Upper lobe of left lung (tissue), 6 donors: ENCODE measurements at regions not wholly inside any gene's neighbourhood (a gene's known extent, or its start where the extent isn't known, plus 50 kb on each side); places are given as distances from the start of the nearest gene placed in this dataset.
A peak's percentile ranks its signal among the peaks of the same experiment; 100 is the strongest.

Experiments
- ATAC-seq, 2 donors: fragments of 200-7000 bp; cut with Tn5 transposase; one replicate each; pipeline ENCODE4 v1.9.1; 2022; ENCODE audit warnings: mild to moderate bottlenecking in 2 of 2, moderate library complexity in 2 of 2; ENCODE audit not compliant: low FRiP score in 2 of 2
- DNase-seq, 2 donors: peaks; one replicate each; pipeline ENCODE4 v3.0.0-alpha.2; 2019 to 2020
- H3K27ac ChIP-seq, 4 donors: fragments of 200-600 bp; sonication (generic); one replicate each; pipeline ENCODE4 v1.5.1; 2016 to 2019
- H3K27me3 ChIP-seq, 4 donors: fragments of 200-600 bp; sonication (generic); one replicate each; pipeline ENCODE4 v1.5.1; 2017 to 2019
- H3K36me3 ChIP-seq, 4 donors: fragments of 200-600 bp; sonication (generic); one replicate each; pipeline ENCODE4 v1.5.1; 2016 to 2019
- H3K4me1 ChIP-seq, 4 donors: fragments of 200-600 bp; sonication (generic); one replicate each; pipeline ENCODE4 v1.5.1; 2018 to 2019
- H3K4me3 ChIP-seq, 4 donors: fragments of 200-600 bp; sonication (generic); one replicate each; pipeline ENCODE4 v1.5.1; 2017 to 2019; ENCODE audit warnings: mild to moderate bottlenecking in 2 of 4, moderate library complexity in 1 of 4
- H3K9me3 ChIP-seq, 4 donors: fragments of 200-600 bp; sonication (generic); one replicate each; pipeline ENCODE4 v1.5.1; 2018 to 2019
- CTCF ChIP-seq, 6 experiments: fragments of 450-650 bp in 4 of 6; fragments of 200-600 bp in 2 of 6; sonication (generic) in 2 of 6; IDR thresholded peaks; one replicate each; pipeline ENCODE4 v1.5.1; 2016 to 2019; ENCODE audit warnings: antibody characterized with exemption in 6 of 6
- EP300 ChIP-seq, 4 donors: sonication (generic); formaldehyde crosslinking; IDR thresholded peaks; one replicate each; pipeline ENCODE4 v1.5.1; 2017; ENCODE audit warnings: antibody characterized with exemption in 4 of 4, control low read depth in 2 of 4
- POLR2A ChIP-seq, 4 donors: fragments of 450-650 bp; IDR thresholded peaks; one replicate each; pipeline ENCODE4 v1.5.1; 2016 to 2017; ENCODE audit warnings: antibody characterized with exemption in 4 of 4, mild to moderate bottlenecking in 2 of 4
- POLR2AphosphoS5 ChIP-seq, 2 donors: sonication (generic); formaldehyde crosslinking; IDR thresholded peaks; one replicate each; pipeline ENCODE4 v1.5.1; 2017; ENCODE audit warnings: antibody characterized with exemption in 2 of 2
- WGBS, 2 donors: methylation state at CpG; one replicate each; pipeline ENCODE4 v1.1.5; 2017 to 2018; 5-methylcytosine and 5-hydroxymethylcytosine counted together
- donor health status: DM: no; HTN: no; CAD: no; lungs with moderate emphysema.
- donor health status: DM: no; HTN: yes; CAD: no; lungs with severe emphysema.

- WGBS, 2 donors = 81 to 97% methylated on average over 10 to 11 of the region's 11 CpGs
- Histone ChIP-seq H3K36me3 (no peaks in the 10 kb centered on the region), H3K4me1 (no peaks in the 10 kb centered on the region), H3K27ac (no peak overlapping the region), H3K4me3 (no peak overlapping the region), H3K9me3 (no peaks in the 10 kb centered on the region), H3K27me3 (no peaks in the 10 kb centered on the region)
- no peak for ATAC-seq
- TF ChIP-seq CTCF (IDR thresholded peaks at IDR 0.05) (no peak), POLR2A (IDR thresholded peaks at IDR 0.05) (no peak)
- DNase-seq = peak in 1 of 2 donors; percentile 21
These were observed 70.5 kb upstream of the ITGA11 start for GRCh38 chr15:68502398-68502901.

- Histone ChIP-seq H3K4me3 (no peak overlapping the region), H3K27me3 (no peaks in the 10 kb centered on the region), H3K36me3 (no peaks in the 10 kb centered on the region), H3K9me3 (no peaks in the 10 kb centered on the region), H3K4me1 (no peaks in the 10 kb centered on the region), H3K27ac (no peak overlapping the region)
- peak; percentile 4 to 29 for DNase-seq
- WGBS, 2 donors = 93 to 96% methylated on average over 5 to 7 of the region's 7 CpGs
- ATAC-seq = no peak
- no peak for TF ChIP-seq POLR2AphosphoS5 (IDR thresholded peaks at IDR 0.05)
- no peak for TF ChIP-seq POLR2A (IDR thresholded peaks at IDR 0.05)
- TF ChIP-seq CTCF (IDR thresholded peaks at IDR 0.05) = no peak
- no peak for TF ChIP-seq EP300 (IDR thresholded peaks at IDR 0.05)
These were observed 71.2 kb upstream of the ITGA11 start for GRCh38 chr15:68503213-68503612.

GRCh38 chr15:68503791-68504680 lies 72.1 kb upstream of the ITGA11 start:
- no peak overlapping the region for H3K27ac ChIP-seq
- H3K4me1 ChIP-seq = no peaks in the 10 kb centered on the region
- no peak overlapping the region for H3K4me3 ChIP-seq
- no peaks in the 10 kb centered on the region for H3K9me3 ChIP-seq
- peak in 1 of 2 donors; percentile 12 for DNase-seq
- WGBS, 2 donors = 52 to 66% methylated on average over 8 to 11 of the region's 11 CpGs
- H3K27me3 ChIP-seq = no peaks in the 10 kb centered on the region
- no peak for ATAC-seq
- H3K36me3 ChIP-seq = no peaks in the 10 kb centered on the region
- TF ChIP-seq POLR2AphosphoS5 (IDR thresholded peaks at IDR 0.05) (no peak), EP300 (IDR thresholded peaks at IDR 0.05) (no peak), CTCF (IDR thresholded peaks at IDR 0.05) (no peak), POLR2A (IDR thresholded peaks at IDR 0.05) (no peak)

- 46 to 56% methylated on average over 4 to 8 of the region's 8 CpGs for WGBS, 2 donors
- Histone ChIP-seq H3K9me3 (no peaks in the 10 kb centered on the region), H3K27ac (no peak overlapping the region), H3K36me3 (no peaks in the 10 kb centered on the region), H3K4me1 (no peaks in the 10 kb centered on the region), H3K4me3 (no peak overlapping the region), H3K27me3 (no peaks in the 10 kb centered on the region)
- DNase-seq (peak in 1 of 2 donors; percentile 14), ATAC-seq (no peak)
- TF ChIP-seq POLR2AphosphoS5 (IDR thresholded peaks at IDR 0.05) (no peak), CTCF (IDR thresholded peaks at IDR 0.05) (no peak), EP300 (IDR thresholded peaks at IDR 0.05) (no peak), POLR2A (IDR thresholded peaks at IDR 0.05) (no peak)
These were observed 72.8 kb upstream of the ITGA11 start for GRCh38 chr15:68504681-68505170.
